Activated naive CD4-positive, alpha-beta T cell treated with anti-CD3 and anti-CD28 coated beads for 36 hours (primary cell): ENCODE measurements at regions not wholly inside any gene's neighbourhood (a gene's known extent, or its start where the extent isn't known, plus 50 kb on each side); places are given as distances from the start of the nearest gene placed in this dataset.

Source experiments
- CTCF ChIA-PET: fragments of 350-600 bp; sonication (Branson Sonifier 250); formaldehyde crosslinking; loops from one replicate; lab custom pipeline; 2021; ENCODE audit warnings: antibody characterized with exemption; lab: Charles Lee
- DNase-seq: peaks from one replicate; pipeline ENCODE4 v3.0.0-alpha.2; 2020
- H3K27ac Mint-ChIP-seq: one replicate; pipeline ENCODE4 v1.8.0; 2021; ENCODE audit warnings: mild to moderate bottlenecking, mixed read lengths
- H3K27me3 Mint-ChIP-seq: one replicate; pipeline ENCODE4 v1.8.0; 2021; ENCODE audit warnings: low read depth, mixed read lengths
- H3K36me3 Mint-ChIP-seq: one replicate; pipeline ENCODE4 v1.8.0; 2021; ENCODE audit warnings: low read depth, mixed read lengths
- H3K4me1 Mint-ChIP-seq: one replicate; pipeline ENCODE4 v1.8.0; 2021; ENCODE audit warnings: low read depth, mixed read lengths
- H3K4me3 Mint-ChIP-seq: one replicate; pipeline ENCODE4 v1.8.0; 2021; ENCODE audit warnings: mild to moderate bottlenecking, moderate library complexity, mixed read lengths
- H3K9me3 Mint-ChIP-seq: one replicate; pipeline ENCODE4 v1.8.0; 2021; ENCODE audit warnings: mixed read lengths
- intact Hi-C: fragments of 100-400 bp; cut with micrococcal nuclease; formaldehyde crosslinking; loops from one replicate; pipeline ENCODE4 v1.15.1; 2023

DNA sequence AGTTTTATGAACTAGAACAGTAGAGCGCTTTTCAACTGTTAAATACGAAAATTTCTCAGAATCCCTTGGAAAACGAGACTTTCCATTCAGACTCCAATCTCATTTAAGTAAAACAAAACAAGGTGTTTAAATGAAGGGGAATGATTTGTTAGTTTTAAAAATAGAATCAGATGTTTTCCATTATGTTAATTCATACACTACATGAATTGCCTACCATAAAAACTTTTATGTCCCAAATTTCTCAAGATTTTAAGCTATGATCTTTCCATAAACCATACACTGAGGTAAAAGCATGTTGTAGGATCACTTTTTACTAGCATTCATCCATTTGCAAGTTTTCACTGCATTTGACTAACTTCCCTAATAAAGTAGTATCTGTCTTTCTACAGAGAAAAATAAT lies 180.3 kb upstream of the ZP4 start:
- Mint-ChIP-seq H3K27me3 (no peaks in the 10 kb centered on the region), H3K9me3 (peaks cover 4% of the 10 kb centered on the region), H3K4me3 (no peak overlapping the region), H3K36me3 (no peaks in the 10 kb centered on the region), H3K27ac (no peak overlapping the region), H3K4me1 (no peaks in the 10 kb centered on the region)
- DNase-seq, result no peak
- CTCF ChIA-PET, result no interaction called here
- intact Hi-C loops, result no loop called here

DNA sequence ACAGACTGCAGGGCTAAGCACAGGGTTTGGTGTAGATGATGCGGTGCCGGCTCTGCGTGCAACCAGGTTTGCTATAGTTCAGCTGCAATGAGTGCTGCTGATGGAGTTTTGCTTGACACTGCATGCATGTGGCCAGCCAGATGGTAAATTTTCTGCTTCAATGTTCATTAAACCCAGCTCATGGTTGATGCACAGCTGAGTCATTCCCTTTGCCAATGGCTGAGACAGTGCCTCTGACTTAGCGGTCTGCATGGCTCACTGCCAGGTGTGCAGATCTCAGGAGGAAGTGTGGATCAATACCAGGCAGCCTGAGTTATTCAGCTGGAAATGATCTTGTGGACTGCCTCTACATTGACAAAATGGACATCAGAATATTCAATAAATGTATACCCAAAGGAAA lies 172.7 kb upstream of the ZP4 start:
- intact Hi-C loops, result no loop called here
- no peaks in the 10 kb centered on the region for H3K9me3 Mint-ChIP-seq
- no peaks in the 10 kb centered on the region for H3K27me3 Mint-ChIP-seq
- DNase-seq, result no peak
- no peaks in the 10 kb centered on the region for H3K4me1 Mint-ChIP-seq
- H3K27ac Mint-ChIP-seq, result no peak overlapping the region
- H3K4me3 Mint-ChIP-seq, result no peak overlapping the region
- H3K36me3 Mint-ChIP-seq, result no peaks in the 10 kb centered on the region
- CTCF ChIA-PET, result no interaction called here

DNA sequence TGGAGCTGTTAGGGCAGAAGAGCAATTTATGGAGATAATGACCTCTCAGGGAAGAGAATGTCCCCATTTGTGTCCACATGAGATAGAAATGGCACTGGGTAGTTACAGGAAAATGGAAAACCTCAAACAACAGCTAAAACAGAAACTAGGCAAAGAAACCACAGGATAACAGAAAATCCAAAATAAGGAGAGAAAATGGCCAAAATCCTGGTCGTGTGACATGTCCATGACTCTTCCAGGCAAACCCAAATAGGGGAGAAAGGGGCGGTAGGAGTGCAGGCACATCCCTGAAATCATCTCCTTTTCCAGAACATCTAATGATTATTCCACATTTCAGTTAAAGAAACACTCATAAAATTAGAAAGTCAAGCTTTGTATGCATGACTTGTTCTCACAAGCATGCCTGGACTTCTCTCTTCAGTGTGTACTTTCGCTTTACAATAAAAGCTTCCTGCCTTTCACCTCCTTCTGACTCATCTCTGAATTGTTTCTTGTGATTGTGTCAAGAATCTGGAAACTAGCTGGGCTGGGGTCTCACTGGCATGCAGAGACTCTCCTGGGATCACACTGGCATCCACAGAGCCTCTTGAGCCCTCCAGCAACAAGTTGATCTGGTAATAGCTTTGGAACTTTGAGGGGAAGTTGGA lies 171.4 kb upstream of the ZP4 start:
- DNase-seq, result no peak
- CTCF ChIA-PET, result no interaction called here
- no peak overlapping the region for H3K27ac Mint-ChIP-seq
- no peak overlapping the region for H3K4me3 Mint-ChIP-seq
- peaks cover 2% of the 10 kb centered on the region for H3K9me3 Mint-ChIP-seq
- intact Hi-C loops, result no loop called here
- no peaks in the 10 kb centered on the region for H3K36me3 Mint-ChIP-seq
- no peaks in the 10 kb centered on the region for H3K27me3 Mint-ChIP-seq
- H3K4me1 Mint-ChIP-seq, result no peaks in the 10 kb centered on the region

DNA sequence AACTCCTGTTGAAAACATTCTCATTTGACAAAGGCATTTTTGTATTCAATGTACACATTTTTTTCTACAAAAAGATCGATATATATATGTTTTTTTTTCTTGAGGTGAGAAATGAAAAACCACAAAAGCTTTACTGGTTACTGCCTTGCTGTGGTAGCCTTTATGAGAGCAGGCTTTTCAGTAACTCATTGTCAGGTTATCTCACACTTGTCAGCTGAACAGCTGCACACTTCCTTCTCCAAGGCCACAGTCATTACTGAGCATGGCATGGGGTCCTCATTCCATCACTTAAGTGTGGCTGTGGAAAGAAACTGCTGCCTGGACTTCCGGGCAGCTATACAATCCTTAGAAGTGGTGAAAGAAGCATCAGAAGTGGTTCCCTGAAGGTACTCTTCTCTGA lies 169.3 kb upstream of the ZP4 start:
- no peak for DNase-seq
- intact Hi-C loops, result no loop called here
- H3K4me3 Mint-ChIP-seq, result no peak overlapping the region
- H3K27ac Mint-ChIP-seq, result no peak overlapping the region
- H3K4me1 Mint-ChIP-seq, result no peaks in the 10 kb centered on the region
- no peaks in the 10 kb centered on the region for H3K36me3 Mint-ChIP-seq
- peaks cover 2% of the 10 kb centered on the region for H3K9me3 Mint-ChIP-seq
- CTCF ChIA-PET, result no interaction called here
- no peaks in the 10 kb centered on the region for H3K27me3 Mint-ChIP-seq

DNA sequence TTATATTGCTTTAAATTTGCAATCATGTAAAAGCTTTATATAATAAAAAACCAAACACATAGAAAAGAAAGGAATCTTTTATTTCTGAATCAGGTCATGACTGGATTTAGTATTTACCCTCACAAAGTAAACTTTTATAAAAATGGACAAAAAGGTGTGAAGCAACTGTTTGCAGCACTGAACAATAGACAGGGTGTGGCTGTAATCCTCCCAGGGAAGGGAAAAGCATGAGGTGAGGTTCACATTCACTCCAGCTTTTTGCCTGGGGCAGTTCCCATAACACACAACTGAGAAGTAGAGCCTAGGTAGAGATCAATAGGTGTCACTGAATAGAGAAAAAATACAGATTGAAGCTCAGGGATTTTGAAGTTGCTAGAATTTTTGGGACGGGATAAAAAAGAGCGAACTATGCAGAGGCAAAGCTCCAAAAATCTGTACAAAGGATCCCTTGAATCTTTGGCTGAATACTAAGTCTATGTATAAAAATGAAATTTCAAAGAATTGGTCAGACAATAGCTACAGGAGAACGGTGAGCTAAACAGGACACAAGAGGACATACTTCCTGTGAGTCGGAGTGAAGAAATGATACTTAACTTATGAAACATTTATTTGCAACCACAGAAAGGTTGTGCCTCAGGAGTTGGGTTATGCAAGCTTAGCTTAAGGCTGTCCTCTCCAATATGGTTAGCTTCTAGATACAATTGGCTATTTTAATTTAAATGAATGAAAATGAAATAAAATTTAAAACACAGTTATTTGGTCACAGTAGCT lies 162.0 kb upstream of the ZP4 start:
- intact Hi-C loops, result no loop called here
- H3K27ac Mint-ChIP-seq, result no peak overlapping the region
- no peaks in the 10 kb centered on the region for H3K27me3 Mint-ChIP-seq
- peaks cover 6% of the 10 kb centered on the region for H3K9me3 Mint-ChIP-seq
- DNase-seq, result no peak
- H3K4me1 Mint-ChIP-seq, result no peaks in the 10 kb centered on the region
- no peak overlapping the region for H3K4me3 Mint-ChIP-seq
- CTCF ChIA-PET, result no interaction called here
- H3K36me3 Mint-ChIP-seq, result no peaks in the 10 kb centered on the region

DNA sequence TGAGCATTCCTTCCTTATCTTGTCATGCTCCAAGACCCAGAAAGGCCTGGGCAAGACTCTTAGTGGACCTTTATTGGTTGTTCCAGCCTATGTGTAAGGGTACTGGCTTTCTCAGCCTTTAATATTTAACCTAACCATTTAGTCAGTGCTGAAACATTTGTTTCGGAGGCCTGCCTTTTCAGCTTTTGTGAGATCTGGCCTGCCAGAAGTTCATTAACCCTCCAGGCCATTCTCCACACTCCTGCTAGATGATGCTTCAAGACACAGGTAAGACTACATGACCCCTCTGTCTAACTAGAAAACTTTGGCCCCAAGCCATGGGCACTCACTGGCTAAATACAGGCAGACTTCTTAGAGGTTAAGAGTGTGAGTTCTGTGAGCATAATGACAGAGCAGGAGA lies 138.4 kb upstream of the ZP4 start:
- Mint-ChIP-seq H3K4me3 (no peak overlapping the region), H3K36me3 (no peaks in the 10 kb centered on the region), H3K9me3 (peaks cover 16% of the 10 kb centered on the region), H3K4me1 (no peaks in the 10 kb centered on the region), H3K27ac (no peak overlapping the region), H3K27me3 (no peaks in the 10 kb centered on the region)
- intact Hi-C loops, result no loop called here
- CTCF ChIA-PET, result no interaction called here
- no peak for DNase-seq

DNA sequence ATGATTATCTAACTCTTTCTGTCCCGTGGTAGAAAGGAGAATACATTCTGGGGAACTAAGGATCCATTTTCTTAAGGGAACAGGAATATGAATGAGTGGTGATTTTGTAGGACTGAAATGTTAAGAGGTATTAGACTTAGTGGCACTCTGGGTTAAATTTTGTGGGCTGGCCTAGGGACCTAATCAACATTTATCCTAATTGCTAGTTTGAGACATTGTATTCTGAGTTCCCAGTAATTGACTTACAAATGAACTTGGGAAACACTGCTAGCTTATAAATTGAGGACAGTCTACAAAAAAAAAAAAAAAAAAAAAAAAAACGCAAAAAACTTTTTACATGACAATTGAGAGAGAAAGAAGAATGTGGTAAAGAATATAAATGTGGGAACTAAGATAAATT lies 136.6 kb upstream of the ZP4 start:
- H3K9me3 Mint-ChIP-seq, result peaks cover 7% of the 10 kb centered on the region
- H3K27ac Mint-ChIP-seq, result no peak overlapping the region
- no peaks in the 10 kb centered on the region for H3K27me3 Mint-ChIP-seq
- no peaks in the 10 kb centered on the region for H3K4me1 Mint-ChIP-seq
- CTCF ChIA-PET, result interaction anchor here (0.7 kb wide), 1 partner anchor 17 kb away, joined by 3 read pairs; no protein-coding TSS in a partner anchor
- no peaks in the 10 kb centered on the region for H3K36me3 Mint-ChIP-seq
- intact Hi-C loops, result no loop called here
- DNase-seq, result no peak
- H3K4me3 Mint-ChIP-seq, result no peak overlapping the region

DNA sequence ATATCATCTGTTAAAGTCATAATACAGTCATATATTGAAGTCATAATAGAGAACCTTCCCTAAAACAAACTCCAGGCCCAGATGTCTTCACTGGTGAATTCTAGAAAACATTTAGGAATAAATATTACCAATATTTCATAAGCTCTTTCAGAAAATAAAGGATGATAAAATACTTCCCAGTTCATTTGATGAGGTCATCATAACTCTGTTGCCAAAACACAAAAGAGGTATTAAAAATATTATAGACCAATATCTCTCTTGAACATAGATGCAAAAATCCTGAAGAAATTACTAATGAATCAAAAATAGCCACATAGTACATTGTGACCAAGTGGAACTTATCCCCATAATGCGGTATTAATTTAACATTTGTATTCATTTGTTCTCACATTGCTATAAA lies 132.4 kb upstream of the ZP4 start:
- H3K4me3 Mint-ChIP-seq, result no peak overlapping the region
- H3K36me3 Mint-ChIP-seq, result no peaks in the 10 kb centered on the region
- no peaks in the 10 kb centered on the region for H3K4me1 Mint-ChIP-seq
- intact Hi-C loops, result no loop called here
- CTCF ChIA-PET, result interaction anchor here (0.9 kb wide), 1 partner anchor 158 kb away, joined by 3 read pairs; no protein-coding TSS in a partner anchor
- DNase-seq, result no peak
- no peaks in the 10 kb centered on the region for H3K27me3 Mint-ChIP-seq
- H3K27ac Mint-ChIP-seq, result no peak overlapping the region
- peaks cover 3% of the 10 kb centered on the region for H3K9me3 Mint-ChIP-seq

DNA sequence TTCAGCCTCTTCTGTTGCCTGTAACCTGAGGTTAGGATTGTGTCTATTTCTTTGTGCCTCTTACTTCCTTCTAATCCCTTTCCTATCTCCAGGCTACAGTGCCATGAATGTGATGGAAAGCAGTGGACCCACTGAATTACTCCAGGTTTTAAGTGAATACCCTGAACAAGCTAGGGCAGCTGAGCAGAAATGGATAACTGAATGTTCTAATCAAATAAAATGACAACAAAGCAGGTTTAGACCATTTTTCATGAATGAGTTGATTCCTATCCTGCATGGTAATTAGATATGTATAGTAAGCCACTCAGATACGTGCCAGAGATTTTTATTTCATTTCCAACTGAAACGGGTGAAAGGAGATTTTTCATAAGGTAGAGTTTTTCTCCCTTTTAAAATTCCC lies 127.5 kb upstream of the ZP4 start:
- Mint-ChIP-seq H3K27me3 (no peaks in the 10 kb centered on the region), H3K36me3 (no peaks in the 10 kb centered on the region), H3K27ac (no peak overlapping the region), H3K4me3 (no peak overlapping the region), H3K9me3 (peaks cover 5% of the 10 kb centered on the region), H3K4me1 (no peaks in the 10 kb centered on the region)
- intact Hi-C loops, result no loop called here
- no peak for DNase-seq
- CTCF ChIA-PET, result no interaction called here

DNA sequence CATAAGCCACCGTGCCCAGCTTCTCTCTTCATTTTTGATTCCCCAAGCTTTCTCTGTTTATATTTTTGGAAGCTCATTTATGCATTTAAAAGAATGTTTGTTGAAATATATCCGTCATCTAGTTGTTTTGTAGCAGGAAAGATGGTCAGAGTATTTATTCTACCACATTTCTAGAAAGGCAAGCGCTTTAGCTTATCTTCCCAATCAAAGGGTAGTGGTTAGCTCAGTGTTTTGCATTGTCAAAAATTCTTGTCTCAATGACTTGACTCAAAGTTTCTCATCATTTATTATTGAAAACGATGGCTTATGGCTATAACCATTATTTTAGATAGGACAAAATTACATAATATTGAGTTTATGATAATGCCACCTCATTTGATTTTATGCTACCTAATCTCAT lies 116.1 kb upstream of the ZP4 start:
- intact Hi-C loops, result no loop called here
- no peak overlapping the region for H3K4me3 Mint-ChIP-seq
- no peaks in the 10 kb centered on the region for H3K36me3 Mint-ChIP-seq
- DNase-seq, result no peak
- CTCF ChIA-PET, result no interaction called here
- no peaks in the 10 kb centered on the region for H3K4me1 Mint-ChIP-seq
- no peaks in the 10 kb centered on the region for H3K27me3 Mint-ChIP-seq
- H3K9me3 Mint-ChIP-seq, result peaks cover 15% of the 10 kb centered on the region
- H3K27ac Mint-ChIP-seq, result no peak overlapping the region

DNA sequence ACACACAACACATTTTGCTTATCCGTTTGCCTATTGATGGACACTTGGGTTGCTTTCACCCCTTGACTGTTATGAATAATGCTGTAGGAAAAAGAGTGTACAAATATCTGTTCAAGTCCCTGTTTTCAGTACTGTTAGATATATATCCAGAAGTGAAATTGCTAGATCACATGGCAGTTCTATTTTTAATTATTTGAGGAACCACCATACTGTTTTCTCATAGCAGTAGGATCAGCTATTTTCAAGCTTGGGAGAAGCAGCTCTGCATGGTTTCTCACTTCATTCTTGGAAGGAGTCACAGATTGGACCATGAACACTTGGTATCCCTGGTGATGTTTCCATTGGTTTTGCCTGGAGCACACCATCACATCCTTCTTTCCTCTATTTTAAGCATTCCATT lies 114.4 kb upstream of the ZP4 start:
- H3K27ac Mint-ChIP-seq, result no peak overlapping the region
- H3K9me3 Mint-ChIP-seq, result peaks cover 15% of the 10 kb centered on the region
- CTCF ChIA-PET, result no interaction called here
- H3K27me3 Mint-ChIP-seq, result no peaks in the 10 kb centered on the region
- DNase-seq, result no peak
- no peak overlapping the region for H3K4me3 Mint-ChIP-seq
- intact Hi-C loops, result no loop called here
- H3K4me1 Mint-ChIP-seq, result no peaks in the 10 kb centered on the region
- H3K36me3 Mint-ChIP-seq, result no peaks in the 10 kb centered on the region

DNA sequence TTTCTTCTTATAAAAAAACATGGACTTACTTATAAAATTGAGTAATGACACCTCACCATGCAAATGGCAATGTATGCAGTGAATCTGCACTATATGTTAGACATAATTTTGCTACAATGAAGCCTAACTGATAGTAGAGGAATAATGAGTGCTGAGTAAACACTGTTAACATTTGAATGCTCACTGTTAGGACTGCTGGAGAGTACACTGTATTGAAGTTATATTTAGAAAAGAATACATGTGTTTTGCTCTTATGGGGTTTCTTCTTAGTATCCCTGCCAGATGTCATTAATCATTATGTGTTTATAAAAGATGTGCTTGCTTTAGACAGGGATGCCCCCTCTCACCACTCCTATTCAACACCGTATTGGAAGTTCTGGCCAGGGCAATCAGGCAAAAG lies 111.1 kb upstream of the ZP4 start:
- no peak for DNase-seq
- peaks cover 15% of the 10 kb centered on the region for H3K9me3 Mint-ChIP-seq
- no peaks in the 10 kb centered on the region for H3K27me3 Mint-ChIP-seq
- intact Hi-C loops, result no loop called here
- CTCF ChIA-PET, result no interaction called here
- H3K36me3 Mint-ChIP-seq, result no peaks in the 10 kb centered on the region
- no peak overlapping the region for H3K27ac Mint-ChIP-seq
- no peaks in the 10 kb centered on the region for H3K4me1 Mint-ChIP-seq
- H3K4me3 Mint-ChIP-seq, result no peak overlapping the region

DNA sequence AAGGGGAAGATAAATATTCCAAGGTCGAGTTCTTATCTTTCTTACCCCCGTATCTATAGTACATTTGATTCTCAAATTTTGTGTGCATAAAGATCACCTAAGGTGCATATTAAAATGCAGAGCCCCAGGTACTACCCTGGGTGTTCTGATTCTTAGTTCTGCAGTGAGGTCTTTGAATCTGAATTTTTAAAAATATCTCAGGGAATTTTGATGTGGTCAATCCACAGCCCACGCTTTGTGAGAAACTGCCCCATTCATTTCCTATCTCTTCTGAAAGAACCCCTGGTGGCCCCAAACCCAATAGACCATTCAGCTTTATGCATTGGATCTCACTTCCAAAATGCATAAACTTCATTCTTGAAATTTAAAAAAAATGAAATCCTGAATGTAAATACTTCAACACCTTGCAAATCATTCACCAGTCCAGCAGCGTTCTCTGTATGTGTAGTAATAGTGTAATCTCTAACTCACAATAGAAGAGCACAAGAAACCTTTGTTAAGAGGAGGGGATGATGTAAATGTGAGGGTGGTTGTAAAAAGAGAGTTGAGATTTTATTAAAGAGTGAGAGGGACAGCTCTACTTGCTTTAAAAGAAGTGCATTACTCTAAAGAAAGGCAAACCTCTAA lies 108.8 kb upstream of the ZP4 start:
- intact Hi-C loops, result no loop called here
- Mint-ChIP-seq H3K9me3 (peaks cover 15% of the 10 kb centered on the region), H3K36me3 (no peaks in the 10 kb centered on the region), H3K4me1 (no peaks in the 10 kb centered on the region), H3K27ac (no peak overlapping the region), H3K27me3 (peaks cover 3% of the 10 kb centered on the region), H3K4me3 (no peak overlapping the region)
- CTCF ChIA-PET, result interaction anchor here (0.6 kb wide), 1 partner anchor 822 kb away, joined by 3 read pairs; no protein-coding TSS in a partner anchor
- no peak for DNase-seq
